GM12878 (cell line): ENCODE measurements at regions not wholly inside any gene's neighbourhood (a gene's known extent, or its start where the extent isn't known, plus 50 kb on each side); places are given as distances from the start of the nearest gene placed in this dataset.

ENCODE experiments used
- ATAC-seq: fragments of 200-7000 bp; cut with Tn5 transposase; 3 replicates; pipeline ENCODE4 v1.9.1; 2020; ENCODE audit warnings: mild to moderate bottlenecking, moderate library complexity
- BruUV-seq: library from RNA; stranded (reverse); fragments of 400-500 nt; replicated peaks from 2 replicates; lab custom pipeline; 2021; lab: Mats Ljungman, UMichigan
- CTCF ChIA-PET: fragments of 300-600 bp; sonication (Branson Sonifier 250); formaldehyde crosslinking; extraction: SDS; loops from one replicate; lab custom pipeline; 2021; ENCODE audit warnings: inconsistent platforms; lab: Yijun Ruan, JAX
- POLR2A ChIA-PET: fragments of 350-600 bp; formaldehyde crosslinking; extraction: SDS; loops from one replicate; lab custom pipeline; 2021; ENCODE audit warnings: inconsistent platforms; lab: Charles Lee
- RAD21 ChIA-PET: fragments of 300-600 bp; sonication (Branson Sonifier 250); formaldehyde crosslinking; loops from one replicate; lab custom pipeline; 2023; ENCODE audit warnings: antibody characterized with exemption; ENCODE audit not compliant: unreplicated experiment; lab: Charles Lee
- SMC1A ChIA-PET: fragments of 300-600 bp; sonication (Branson Sonifier 250); formaldehyde crosslinking; loops from one replicate; lab custom pipeline; 2023; ENCODE audit not compliant: unreplicated experiment, uncharacterized antibody; lab: Charles Lee
- DNase-seq: peaks from one replicate; pipeline ENCODE4 v3.0.0-alpha.2; 2011; ENCODE audit warnings: low read depth, low spot score
- FAIRE-seq: peaks from 3 replicates; lab custom pipeline; 2011; peaks lifted over from hg19 to GRCh38; lab: Jason Lieb, UNC
- H2AFZ ChIP-seq: 2 replicates; pipeline ENCODE4 v1.6.0; 2011; ENCODE audit warnings: low read depth, low read length, control low read depth; ENCODE audit not compliant: control insufficient read depth
- H3K27ac ChIP-seq: 2 replicates; pipeline ENCODE4 v1.5.1; 2011; ENCODE audit warnings: control low read depth; ENCODE audit not compliant: control insufficient read depth, insufficient read depth
- H3K27me3 ChIP-seq, 2 experiments: replicated peaks in 1 of 2; 2 replicates each; pipeline versions ENCODE4 v1.6.0 to v1.6.1; 2011; ENCODE audit warnings: low read length in 1 of 2; ENCODE audit not compliant: control insufficient read depth in 2 of 2, insufficient read depth in 2 of 2
- H3K36me3 ChIP-seq, 2 experiments: 2 replicates each; pipeline ENCODE4 v1.5.1; 2011; ENCODE audit warnings: low read length in 1 of 2; ENCODE audit not compliant: control insufficient read depth in 2 of 2, insufficient read depth in 2 of 2
- H3K4me1 ChIP-seq: 2 replicates; pipeline ENCODE4 v1.6.1; 2011; ENCODE audit warnings: mild to moderate bottlenecking, low read length, moderate library complexity, mixed read lengths; ENCODE audit not compliant: control insufficient read depth, insufficient read depth
- H3K4me2 ChIP-seq: 2 replicates; pipeline ENCODE4 v1.6.0; 2011; ENCODE audit warnings: control low read depth; ENCODE audit not compliant: control insufficient read depth, insufficient read depth
- H3K4me3 ChIP-seq: fragments of 200-600 bp; sonication (generic); 2 replicates; pipeline ENCODE4 v1.5.1; 2016
- H3K79me2 ChIP-seq: 2 replicates; pipeline ENCODE4 v1.6.0; 2011; ENCODE audit warnings: low read length; ENCODE audit not compliant: control insufficient read depth, insufficient read depth
- H3K9ac ChIP-seq: 2 replicates; pipeline ENCODE4 v1.8.0; 2011; ENCODE audit warnings: low read length, control low read depth, mixed read lengths; ENCODE audit not compliant: control insufficient read depth, insufficient read depth
- H3K9me3 ChIP-seq: replicated peaks from 3 replicates; pipeline ENCODE4 v1.5.1; 2011; ENCODE audit warnings: mild to moderate bottlenecking, low read length; ENCODE audit not compliant: control insufficient read depth, insufficient read depth
- H4K20me1 ChIP-seq: 2 replicates; pipeline ENCODE4 v1.6.0; 2011; ENCODE audit not compliant: control insufficient read depth, insufficient read depth
- BRCA1 ChIP-seq: IDR thresholded peaks from 2 replicates; pipeline ENCODE4 v1.6.1; 2011; ENCODE audit warnings: low read depth, low read length, improper control_type of control experiment
- CBFB ChIP-seq: IDR thresholded peaks from 2 replicates; pipeline ENCODE4 v1.6.1; 2016; ENCODE audit warnings: antibody characterized with exemption, low read depth
- CHD1 ChIP-seq: IDR thresholded peaks from 2 replicates; pipeline ENCODE4 v1.6.1; 2012; ENCODE audit warnings: low read depth, low read length, improper control_type of control experiment
- IRF4 ChIP-seq: IDR thresholded peaks from 2 replicates; pipeline ENCODE4 v1.6.1; 2011; ENCODE audit warnings: low read depth, low read length
- POLR2AphosphoS2 ChIP-seq: IDR thresholded peaks from 2 replicates; pipeline ENCODE4 v1.6.1; 2011; ENCODE audit warnings: low read depth, mild to moderate bottlenecking, low read length, improper control_type of control experiment, moderate library complexity
- SMARCA5 ChIP-seq: fragments of 450-650 bp; IDR thresholded peaks from 2 replicates; pipeline ENCODE4 v1.6.1; 2017; ENCODE audit warnings: mild to moderate bottlenecking
- TARDBP ChIP-seq: IDR thresholded peaks from 2 replicates; pipeline ENCODE4 v1.6.1; 2016; ENCODE audit warnings: borderline replicate concordance
- USF1 ChIP-seq: IDR thresholded peaks from 2 replicates; pipeline ENCODE4 v1.6.1; 2011; ENCODE audit warnings: borderline replicate concordance, low read depth, mild to moderate bottlenecking, moderate library complexity, mixed read lengths, low read length; ENCODE audit not compliant: insufficient read depth; ENCODE audit errors: extremely low read length
- ZNF207 ChIP-seq: fragments of 450-650 bp; IDR thresholded peaks from 2 replicates; pipeline ENCODE4 v1.6.1; 2014; ENCODE audit warnings: antibody characterized with exemption, mild to moderate bottlenecking, borderline replicate concordance
- WGBS: methylation state at CpG from one replicate; pipeline ENCODE4 v1.1.6; 2016; ENCODE audit warnings: low lambda C conversion rate; ENCODE audit not compliant: insufficient replicate concordance, insufficient coverage; ENCODE audit errors: missing lambda C conversion rate; 5-methylcytosine and 5-hydroxymethylcytosine counted together
- in situ Hi-C: fragments of 300-500 bp; cut with MboI; formaldehyde crosslinking; loops from 9 replicates; pipeline ENCODE4 v1.14.3; 2018; ENCODE audit warnings: mixed read lengths
- intact Hi-C: fragments of 100-400 bp; cut with micrococcal nuclease; formaldehyde crosslinking; loops from one replicate; pipeline ENCODE4 v1.14.2; 2022; ENCODE audit not compliant: unreplicated experiment
- TF ChIP-seq, protein P1 (sequence below): fragments of 150-350 bp; IDR thresholded peaks from 2 replicates; pipeline ENCODE4 v1.6.1; 2014; ENCODE audit warnings: mild to moderate bottlenecking, low read depth, low read length
- TF ChIP-seq, protein P2 (sequence below): IDR thresholded peaks from 2 replicates; pipeline ENCODE4 v1.6.1; 2011; ENCODE audit warnings: borderline replicate concordance, low read depth, mild to moderate bottlenecking, moderate library complexity, low read length; ENCODE audit not compliant: insufficient read depth, poor library complexity, severe bottlenecking

GRCh38 chr22:48949375-48950149 is 878.1 kb downstream of the BRD1 start:
- intact Hi-C loops: no loop called here
- in situ Hi-C loops: no loop called here
- ChIA-PET CTCF (no interaction called here), SMC1A (no interaction called here), RAD21 (no interaction called here), POLR2A (no interaction called here)
- Histone ChIP-seq H3K79me2 (no peaks in the 10 kb centered on the region), H2AFZ (no peak overlapping the region), H3K4me2 (no peak overlapping the region), H3K27ac (no peak overlapping the region), H3K4me3 (no peak overlapping the region), H3K4me1 (no peaks in the 10 kb centered on the region), H3K9ac (no peak overlapping the region), H3K27me3 (no peaks in the 10 kb centered on the region), H4K20me1 (no peaks in the 10 kb centered on the region), H3K36me3 (no peaks in the 10 kb centered on the region), H3K9me3 (no peaks in the 10 kb centered on the region; the same call in 2 of the 3 replicates)
- BruUV-seq: no TSS peak
- ATAC-seq (no peak), DNase-seq (no peak), FAIRE-seq (no peak)
- 9% methylated on average over 18 of the region's 18 CpGs for WGBS
- TF ChIP-seq, protein P1, sequence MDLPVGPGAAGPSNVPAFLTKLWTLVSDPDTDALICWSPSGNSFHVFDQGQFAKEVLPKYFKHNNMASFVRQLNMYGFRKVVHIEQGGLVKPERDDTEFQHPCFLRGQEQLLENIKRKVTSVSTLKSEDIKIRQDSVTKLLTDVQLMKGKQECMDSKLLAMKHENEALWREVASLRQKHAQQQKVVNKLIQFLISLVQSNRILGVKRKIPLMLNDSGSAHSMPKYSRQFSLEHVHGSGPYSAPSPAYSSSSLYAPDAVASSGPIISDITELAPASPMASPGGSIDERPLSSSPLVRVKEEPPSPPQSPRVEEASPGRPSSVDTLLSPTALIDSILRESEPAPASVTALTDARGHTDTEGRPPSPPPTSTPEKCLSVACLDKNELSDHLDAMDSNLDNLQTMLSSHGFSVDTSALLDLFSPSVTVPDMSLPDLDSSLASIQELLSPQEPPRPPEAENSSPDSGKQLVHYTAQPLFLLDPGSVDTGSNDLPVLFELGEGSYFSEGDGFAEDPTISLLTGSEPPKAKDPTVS: no peak
- TF ChIP-seq BRCA1: no peak
- TF ChIP-seq USF1: no peak
- TF ChIP-seq SMARCA5: no peak
- TF ChIP-seq CHD1: no peak
- TF ChIP-seq, protein P2, sequence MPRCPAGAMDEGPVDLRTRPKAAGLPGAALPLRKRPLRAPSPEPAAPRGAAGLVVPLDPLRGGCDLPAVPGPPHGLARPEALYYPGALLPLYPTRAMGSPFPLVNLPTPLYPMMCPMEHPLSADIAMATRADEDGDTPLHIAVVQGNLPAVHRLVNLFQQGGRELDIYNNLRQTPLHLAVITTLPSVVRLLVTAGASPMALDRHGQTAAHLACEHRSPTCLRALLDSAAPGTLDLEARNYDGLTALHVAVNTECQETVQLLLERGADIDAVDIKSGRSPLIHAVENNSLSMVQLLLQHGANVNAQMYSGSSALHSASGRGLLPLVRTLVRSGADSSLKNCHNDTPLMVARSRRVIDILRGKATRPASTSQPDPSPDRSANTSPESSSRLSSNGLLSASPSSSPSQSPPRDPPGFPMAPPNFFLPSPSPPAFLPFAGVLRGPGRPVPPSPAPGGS: no peak
- no peak for TF ChIP-seq CBFB
- TF ChIP-seq IRF4: no peak
- TF ChIP-seq POLR2AphosphoS2: no peak
- no peak for TF ChIP-seq TARDBP
- no peak for TF ChIP-seq ZNF207
